GM12878 (cell line): ENCODE measurements at regions not wholly inside any gene's neighbourhood (a gene's known extent, or its start where the extent isn't known, plus 50 kb on each side); places are given as distances from the start of the nearest gene placed in this dataset.

Source experiments
- CEBPB ChIP-seq, 2 experiments: fragments of 150-350 bp in 1 of 2; IDR thresholded peaks; 2 replicates each; pipeline ENCODE4 v1.6.1; 2012 to 2014; ENCODE audit warnings: low read depth in 2 of 2, low read length in 2 of 2, borderline replicate concordance in 1 of 2, inconsistent platforms in 1 of 2
- EGR1 ChIP-seq, 2 experiments: IDR thresholded peaks; 1 replicate in 1 of 2; 2 replicates in 1 of 2; pipeline ENCODE4 v1.6.1; 2011 to 2012; ENCODE audit warnings: low read depth in 2 of 2, low read length in 2 of 2, borderline replicate concordance in 1 of 2, mild to moderate bottlenecking in 1 of 2, moderate library complexity in 1 of 2
- FOXK2 ChIP-seq: fragments of 450-650 bp; IDR thresholded peaks from 2 replicates; pipeline ENCODE4 v1.6.1; 2017; ENCODE audit warnings: mild to moderate bottlenecking, moderate library complexity
- NFXL1 ChIP-seq: fragments of 450-650 bp; IDR thresholded peaks from 2 replicates; pipeline ENCODE4 v1.6.1; 2017; ENCODE audit warnings: antibody characterized with exemption, mild to moderate bottlenecking, borderline replicate concordance
- PAX5 ChIP-seq: IDR thresholded peaks from 2 replicates; pipeline ENCODE4 v1.6.1; 2011; ENCODE audit warnings: low read depth, low read length, borderline replicate concordance
- PAX8 ChIP-seq: fragments of 450-650 bp; IDR thresholded peaks from 2 replicates; pipeline ENCODE4 v1.6.1; 2017; ENCODE audit warnings: mild to moderate bottlenecking, moderate library complexity
- SPI1 ChIP-seq: IDR thresholded peaks from 2 replicates; pipeline ENCODE4 v1.6.1; 2011; ENCODE audit warnings: low read depth, mild to moderate bottlenecking, low read length, moderate library complexity, borderline replicate concordance; ENCODE audit not compliant: insufficient read depth
- TARDBP ChIP-seq: IDR thresholded peaks from 2 replicates; pipeline ENCODE4 v1.6.1; 2016; ENCODE audit warnings: borderline replicate concordance
- TCF12 ChIP-seq: IDR thresholded peaks from 2 replicates; pipeline ENCODE4 v1.6.1; 2011; ENCODE audit warnings: low read depth, mild to moderate bottlenecking, low read length
- TF ChIP-seq, protein P1 (sequence below): fragments of 150-350 bp; IDR thresholded peaks from 2 replicates; pipeline ENCODE4 v1.6.1; 2016; ENCODE audit warnings: low read depth, low read length
- TF ChIP-seq, protein P2 (sequence below): fragments of 450-650 bp; conservative IDR thresholded peaks from 2 replicates; pipeline ENCODE4 v1.6.1; 2017; ENCODE audit warnings: mild to moderate bottlenecking, moderate library complexity
- TF ChIP-seq, protein P3 (sequence below): IDR thresholded peaks from 2 replicates; pipeline ENCODE4 v1.6.1; 2011; ENCODE audit warnings: low read depth, low read length, improper control_type of control experiment, borderline replicate concordance

DNA sequence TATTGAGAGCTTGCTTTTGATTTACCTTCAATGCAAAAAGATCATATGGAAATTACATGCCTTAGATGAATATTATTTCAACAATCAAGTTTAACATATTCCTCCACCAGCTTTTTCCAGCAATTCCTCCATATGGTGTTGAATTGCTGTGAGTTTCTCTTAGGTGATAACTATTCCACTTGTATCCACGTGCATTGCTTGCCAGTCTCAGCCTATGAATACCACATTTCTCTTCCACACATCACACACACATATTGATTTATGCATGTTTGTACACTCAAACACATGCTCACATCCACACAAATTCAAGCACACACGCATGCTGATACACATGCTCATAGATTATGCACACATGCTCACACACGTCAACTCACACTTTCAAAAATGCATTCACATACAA is 770.0 kb upstream of the LINC00305 start (continued):
- TF ChIP-seq, protein P1, sequence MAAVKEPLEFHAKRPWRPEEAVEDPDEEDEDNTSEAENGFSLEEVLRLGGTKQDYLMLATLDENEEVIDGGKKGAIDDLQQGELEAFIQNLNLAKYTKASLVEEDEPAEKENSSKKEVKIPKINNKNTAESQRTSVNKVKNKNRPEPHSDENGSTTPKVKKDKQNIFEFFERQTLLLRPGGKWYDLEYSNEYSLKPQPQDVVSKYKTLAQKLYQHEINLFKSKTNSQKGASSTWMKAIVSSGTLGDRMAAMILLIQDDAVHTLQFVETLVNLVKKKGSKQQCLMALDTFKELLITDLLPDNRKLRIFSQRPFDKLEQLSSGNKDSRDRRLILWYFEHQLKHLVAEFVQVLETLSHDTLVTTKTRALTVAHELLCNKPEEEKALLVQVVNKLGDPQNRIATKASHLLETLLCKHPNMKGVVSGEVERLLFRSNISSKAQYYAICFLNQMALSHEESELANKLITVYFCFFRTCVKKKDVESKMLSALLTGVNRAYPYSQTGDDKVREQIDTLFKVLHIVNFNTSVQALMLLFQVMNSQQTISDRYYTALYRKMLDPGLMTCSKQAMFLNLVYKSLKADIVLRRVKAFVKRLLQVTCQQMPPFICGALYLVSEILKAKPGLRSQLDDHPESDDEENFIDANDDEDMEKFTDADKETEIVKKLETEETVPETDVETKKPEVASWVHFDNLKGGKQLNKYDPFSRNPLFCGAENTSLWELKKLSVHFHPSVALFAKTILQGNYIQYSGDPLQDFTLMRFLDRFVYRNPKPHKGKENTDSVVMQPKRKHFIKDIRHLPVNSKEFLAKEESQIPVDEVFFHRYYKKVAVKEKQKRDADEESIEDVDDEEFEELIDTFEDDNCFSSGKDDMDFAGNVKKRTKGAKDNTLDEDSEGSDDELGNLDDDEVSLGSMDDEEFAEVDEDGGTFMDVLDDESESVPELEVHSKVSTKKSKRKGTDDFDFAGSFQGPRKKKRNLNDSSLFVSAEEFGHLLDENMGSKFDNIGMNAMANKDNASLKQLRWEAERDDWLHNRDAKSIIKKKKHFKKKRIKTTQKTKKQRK = no peak
- TF ChIP-seq, protein P2, sequence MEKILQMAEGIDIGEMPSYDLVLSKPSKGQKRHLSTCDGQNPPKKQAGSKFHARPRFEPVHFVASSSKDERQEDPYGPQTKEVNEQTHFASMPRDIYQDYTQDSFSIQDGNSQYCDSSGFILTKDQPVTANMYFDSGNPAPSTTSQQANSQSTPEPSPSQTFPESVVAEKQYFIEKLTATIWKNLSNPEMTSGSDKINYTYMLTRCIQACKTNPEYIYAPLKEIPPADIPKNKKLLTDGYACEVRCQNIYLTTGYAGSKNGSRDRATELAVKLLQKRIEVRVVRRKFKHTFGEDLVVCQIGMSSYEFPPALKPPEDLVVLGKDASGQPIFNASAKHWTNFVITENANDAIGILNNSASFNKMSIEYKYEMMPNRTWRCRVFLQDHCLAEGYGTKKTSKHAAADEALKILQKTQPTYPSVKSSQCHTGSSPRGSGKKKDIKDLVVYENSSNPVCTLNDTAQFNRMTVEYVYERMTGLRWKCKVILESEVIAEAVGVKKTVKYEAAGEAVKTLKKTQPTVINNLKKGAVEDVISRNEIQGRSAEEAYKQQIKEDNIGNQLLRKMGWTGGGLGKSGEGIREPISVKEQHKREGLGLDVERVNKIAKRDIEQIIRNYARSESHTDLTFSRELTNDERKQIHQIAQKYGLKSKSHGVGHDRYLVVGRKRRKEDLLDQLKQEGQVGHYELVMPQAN = no peak
- TF ChIP-seq, protein P3, sequence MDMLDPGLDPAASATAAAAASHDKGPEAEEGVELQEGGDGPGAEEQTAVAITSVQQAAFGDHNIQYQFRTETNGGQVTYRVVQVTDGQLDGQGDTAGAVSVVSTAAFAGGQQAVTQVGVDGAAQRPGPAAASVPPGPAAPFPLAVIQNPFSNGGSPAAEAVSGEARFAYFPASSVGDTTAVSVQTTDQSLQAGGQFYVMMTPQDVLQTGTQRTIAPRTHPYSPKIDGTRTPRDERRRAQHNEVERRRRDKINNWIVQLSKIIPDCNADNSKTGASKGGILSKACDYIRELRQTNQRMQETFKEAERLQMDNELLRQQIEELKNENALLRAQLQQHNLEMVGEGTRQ = no peak
- TF ChIP-seq EGR1 (IDR thresholded peaks at IDR 0.05; ENCODE audit: borderline replicate concordance in 1 of 2, low read depth in 2 of 2, low read length in 2 of 2) (no peak), TARDBP (no peak), NFXL1 (no peak), TCF12 (no peak), PAX5 (no peak), FOXK2 (no peak), SPI1 (no peak), PAX8 (no peak), CEBPB (IDR thresholded peaks at IDR 0.05; ENCODE audit: borderline replicate concordance in 1 of 2, low read depth in 2 of 2, low read length in 2 of 2) (no peak)
